Mesenchymal stem cell (in vitro differentiated cells and primary cell): ENCODE measurements at regions not wholly inside any gene's neighbourhood (a gene's known extent, or its start where the extent isn't known, plus 50 kb on each side); places are given as distances from the start of the nearest gene placed in this dataset.

ENCODE experiments used
- DNase-seq: peaks from one replicate; pipeline ENCODE4 v3.0.0-alpha.2; 2013
- H2AFZ ChIP-seq: one replicate; pipeline ENCODE4 v1.6.1; 2013; ENCODE audit warnings: low read depth, mild to moderate bottlenecking, control low read depth, inconsistent platforms, low read length, moderate library complexity
- H2AK5ac ChIP-seq: 2 replicates; pipeline ENCODE4 v1.6.1; 2013; ENCODE audit warnings: low read length, moderate library complexity, mild to moderate bottlenecking, inconsistent platforms; ENCODE audit not compliant: severe bottlenecking
- H2BK120ac ChIP-seq: one replicate; pipeline ENCODE4 v1.6.1; 2013; ENCODE audit warnings: low read depth, mild to moderate bottlenecking, inconsistent platforms, low read length, moderate library complexity
- H2BK12ac ChIP-seq, 2 experiments: one replicate each; pipeline ENCODE4 v1.6.1; 2013; ENCODE audit warnings: inconsistent platforms in 2 of 2, low read length in 2 of 2, mild to moderate bottlenecking in 2 of 2, moderate library complexity in 2 of 2, control low read depth in 1 of 2
- H2BK15ac ChIP-seq: one replicate; pipeline ENCODE4 v1.6.1; 2013; ENCODE audit warnings: mild to moderate bottlenecking, low read depth, inconsistent platforms; ENCODE audit not compliant: poor library complexity, severe bottlenecking
- H2BK5ac ChIP-seq: 2 replicates; pipeline ENCODE4 v1.6.1; 2013; ENCODE audit warnings: low read depth, mild to moderate bottlenecking, low read length, control low read depth, inconsistent platforms; ENCODE audit not compliant: poor library complexity, severe bottlenecking
- H3K14ac ChIP-seq, 2 experiments: one replicate each; pipeline ENCODE4 v1.6.1; 2013; ENCODE audit warnings: inconsistent platforms in 2 of 2, low read length in 2 of 2, control low read depth in 1 of 2, mild to moderate bottlenecking in 1 of 2, moderate library complexity in 1 of 2
- H3K18ac ChIP-seq, 2 experiments: one replicate each; pipeline ENCODE4 v1.6.1; 2013; ENCODE audit warnings: inconsistent platforms in 2 of 2, low read length in 2 of 2, control low read depth in 1 of 2, low read depth in 1 of 2, mild to moderate bottlenecking in 1 of 2
- H3K23ac ChIP-seq, 2 experiments: one replicate each; pipeline ENCODE4 v1.6.1; 2013; ENCODE audit warnings: inconsistent platforms in 2 of 2, low read length in 2 of 2, mild to moderate bottlenecking in 2 of 2, moderate library complexity in 2 of 2, control low read depth in 1 of 2
- H3K27ac ChIP-seq: 2 replicates; pipeline ENCODE4 v1.5.1; 2013; ENCODE audit warnings: mild to moderate bottlenecking, moderate library complexity, low read length, control low read depth, inconsistent platforms; ENCODE audit not compliant: poor library complexity, severe bottlenecking
- H3K27me3 ChIP-seq, 2 experiments: 2 replicates each; pipeline versions ENCODE4 v1.6.1 to v1.7.0; 2013; ENCODE audit warnings: low read length in 2 of 2, mild to moderate bottlenecking in 2 of 2, moderate library complexity in 2 of 2, control low read depth in 1 of 2, inconsistent platforms in 1 of 2; ENCODE audit not compliant: control insufficient read depth in 1 of 2, insufficient read depth in 1 of 2
- H3K36me3 ChIP-seq, 2 experiments: 2 replicates each; pipeline versions ENCODE4 v1.6.1 to v1.7.0; 2013; ENCODE audit warnings: low read length in 2 of 2, control low read depth in 1 of 2, inconsistent platforms in 1 of 2, low read depth in 1 of 2, mild to moderate bottlenecking in 1 of 2; ENCODE audit not compliant: insufficient read depth in 2 of 2, control insufficient read depth in 1 of 2
- H3K4ac ChIP-seq, 2 experiments: one replicate each; pipeline ENCODE4 v1.6.1; 2013; ENCODE audit warnings: inconsistent platforms in 2 of 2, low read length in 2 of 2, mild to moderate bottlenecking in 2 of 2, moderate library complexity in 2 of 2, control low read depth in 1 of 2, low read depth in 1 of 2
- H3K4me1 ChIP-seq: 2 replicates; pipeline ENCODE4 v1.6.1; 2013; ENCODE audit warnings: low read depth, low read length, control low read depth; ENCODE audit not compliant: control insufficient read depth, insufficient read depth
- H3K4me2 ChIP-seq: 2 replicates; pipeline ENCODE4 v1.6.1; 2013; ENCODE audit warnings: low read length, mild to moderate bottlenecking, inconsistent platforms; ENCODE audit not compliant: poor library complexity, severe bottlenecking
- H3K4me3 ChIP-seq, 2 experiments: 2 replicates each; pipeline versions ENCODE4 v1.5.1 to v1.7.0; 2013; ENCODE audit warnings: low read length in 2 of 2, mild to moderate bottlenecking in 2 of 2, control low read depth in 1 of 2, low read depth in 1 of 2; ENCODE audit not compliant: insufficient read depth in 1 of 2
- H3K79me1 ChIP-seq: replicated peaks from 2 replicates; pipeline ENCODE4 v1.6.1; 2013; ENCODE audit warnings: mild to moderate bottlenecking, control low read depth, low read length, inconsistent platforms; ENCODE audit not compliant: poor library complexity, severe bottlenecking
- H3K9ac ChIP-seq: 2 replicates; pipeline ENCODE4 v1.7.0; 2013; ENCODE audit warnings: mild to moderate bottlenecking, low read length, moderate library complexity
- H3K9me3 ChIP-seq: 2 replicates; pipeline ENCODE4 v1.7.0; 2013; ENCODE audit warnings: mild to moderate bottlenecking, low read length; ENCODE audit not compliant: control insufficient read depth
- H4K8ac ChIP-seq: one replicate; pipeline ENCODE4 v1.6.1; 2013; ENCODE audit warnings: inconsistent platforms, mild to moderate bottlenecking, low read length, moderate library complexity
- H4K91ac ChIP-seq: one replicate; pipeline ENCODE4 v1.6.1; 2013; ENCODE audit warnings: mild to moderate bottlenecking, low read length, inconsistent platforms
- WGBS: methylation state at CpG from one replicate; pipeline ENCODE4 v1.1.7; 2013; ENCODE audit warnings: mixed read lengths; 5-methylcytosine and 5-hydroxymethylcytosine counted together

DNA sequence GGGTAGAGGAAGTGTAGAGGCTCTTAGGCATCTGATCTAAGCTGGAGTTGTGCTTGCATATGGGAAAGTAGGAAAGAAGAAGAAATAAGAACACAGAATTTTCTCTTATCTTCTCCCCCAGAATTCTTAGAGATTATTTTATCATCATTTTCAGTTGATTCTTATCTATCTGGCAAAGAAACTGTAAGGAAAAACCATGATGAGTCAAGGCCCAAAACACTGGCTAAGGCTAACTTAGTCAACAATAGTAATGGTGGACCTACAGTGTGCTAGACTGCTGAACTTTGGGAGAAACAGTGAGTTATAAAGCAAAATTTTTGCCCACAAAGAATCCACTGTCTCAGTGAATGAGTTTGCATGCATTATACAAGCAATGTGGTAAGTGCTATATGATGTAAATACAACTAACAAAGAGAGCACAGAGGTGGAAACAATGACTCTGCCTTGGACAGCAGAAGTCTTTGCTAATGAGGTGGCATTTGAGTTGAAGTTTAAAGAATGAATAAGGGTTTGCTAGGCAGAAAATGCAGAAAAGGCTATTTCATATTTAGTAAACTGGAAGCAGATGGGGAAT is 344.5 kb upstream of the PLET1 start:
- no peaks in the 10 kb centered on the region for H3K9me3 ChIP-seq
- no peaks in the 10 kb centered on the region for H3K36me3 ChIP-seq
- H3K9ac ChIP-seq, result no peak overlapping the region
- H2BK12ac ChIP-seq, result no peak overlapping the region
- H3K4me1 ChIP-seq, result no peaks in the 10 kb centered on the region
- no peak overlapping the region for H3K4me2 ChIP-seq
- H3K27me3 ChIP-seq, result no peaks in the 10 kb centered on the region
- no peak overlapping the region for H3K4me3 ChIP-seq
- no peaks in the 10 kb centered on the region for H3K79me1 ChIP-seq
- no peak overlapping the region for H3K27ac ChIP-seq
- no peak overlapping the region for H2AK5ac ChIP-seq
- H3K18ac ChIP-seq, result no peak overlapping the region
- H4K8ac ChIP-seq, result no peak overlapping the region
- H2BK5ac ChIP-seq, result no peak overlapping the region
- H2BK15ac ChIP-seq, result no peak overlapping the region
- H3K14ac ChIP-seq, result no peak overlapping the region
- no peak overlapping the region for H2BK120ac ChIP-seq
- H2AFZ ChIP-seq, result no peak overlapping the region
- DNase-seq, result no peak
- no peak overlapping the region for H3K23ac ChIP-seq
- no peak overlapping the region for H3K4ac ChIP-seq
- no peak overlapping the region for H4K91ac ChIP-seq

DNA sequence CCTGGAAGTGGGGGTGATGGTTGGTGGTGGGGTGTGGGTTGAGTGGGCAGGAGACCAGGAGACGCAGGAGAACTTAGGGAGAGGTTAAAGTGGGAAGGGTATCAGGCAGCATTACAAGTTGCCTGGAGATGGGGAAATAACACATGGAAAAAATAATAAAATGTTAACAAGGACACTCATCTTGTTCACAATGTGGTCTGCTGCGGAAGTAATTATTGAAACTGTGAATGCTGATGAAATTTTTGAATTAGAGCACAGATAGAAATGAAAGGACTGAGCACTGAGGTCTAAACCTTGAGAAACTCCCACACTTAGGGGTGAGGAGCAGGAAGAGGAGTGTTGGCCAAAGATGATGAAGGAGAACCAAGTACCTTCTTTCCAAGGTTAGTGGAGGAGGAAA is 346.0 kb upstream of the PLET1 start:
- Histone ChIP-seq H2BK12ac (no peak overlapping the region), H3K9ac (no peak overlapping the region), H2BK5ac (no peak overlapping the region), H3K79me1 (no peaks in the 10 kb centered on the region), H3K27me3 (no peaks in the 10 kb centered on the region), H3K4ac (no peak overlapping the region), H2BK15ac (no peak overlapping the region), H3K23ac (no peak overlapping the region), H2AK5ac (no peak overlapping the region), H4K91ac (no peak overlapping the region), H3K27ac (no peak overlapping the region), H3K18ac (no peak overlapping the region), H4K8ac (no peak overlapping the region), H2AFZ (no peak overlapping the region), H3K4me2 (no peak overlapping the region), H2BK120ac (no peak overlapping the region), H3K4me3 (no peak overlapping the region), H3K36me3 (no peaks in the 10 kb centered on the region), H3K14ac (no peak overlapping the region), H3K4me1 (no peaks in the 10 kb centered on the region), H3K9me3 (no peaks in the 10 kb centered on the region)
- WGBS, result 58% methylated on average over 2 of the region's 2 CpGs
- no peak for DNase-seq

DNA sequence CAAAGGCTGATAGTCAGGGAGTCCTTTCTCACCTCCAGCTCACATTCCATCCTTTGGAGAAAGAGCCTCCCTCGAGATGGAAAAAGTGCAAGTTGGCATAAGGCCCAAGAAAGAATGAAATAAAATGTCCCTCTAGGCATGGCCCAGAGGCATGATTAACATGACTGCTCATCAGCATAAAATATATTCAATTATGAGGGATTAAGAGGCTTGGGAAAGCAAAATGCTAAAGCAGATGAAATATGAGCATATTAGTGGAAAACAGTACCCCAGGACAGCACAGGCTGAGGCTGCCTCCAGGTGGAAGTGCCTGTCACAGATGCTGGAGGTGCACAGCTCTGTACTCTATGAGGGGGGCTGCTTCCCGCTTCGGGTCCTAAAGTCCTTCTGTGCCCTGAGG is 347.8 kb upstream of the PLET1 start:
- Histone ChIP-seq H3K4me1 (no peaks in the 10 kb centered on the region), H3K9me3 (no peaks in the 10 kb centered on the region), H3K4ac (no peak overlapping the region), H3K36me3 (no peaks in the 10 kb centered on the region), H2AK5ac (no peak overlapping the region), H3K23ac (no peak overlapping the region), H3K18ac (no peak overlapping the region), H3K27me3 (no peaks in the 10 kb centered on the region), H3K79me1 (no peaks in the 10 kb centered on the region), H3K27ac (no peak overlapping the region), H2AFZ (no peak overlapping the region), H3K4me3 (no peak overlapping the region), H2BK120ac (no peak overlapping the region), H3K9ac (no peak overlapping the region), H2BK15ac (no peak overlapping the region), H4K91ac (no peak overlapping the region), H3K4me2 (no peak overlapping the region), H2BK12ac (no peak overlapping the region), H4K8ac (no peak overlapping the region), H3K14ac (no peak overlapping the region), H2BK5ac (no peak overlapping the region)
- 100% methylated on average over 2 of the region's 3 CpGs for WGBS
- no peak for DNase-seq

- no peak overlapping the region for H3K4ac ChIP-seq
- H2AFZ ChIP-seq, result no peak overlapping the region
- H3K9ac ChIP-seq, result no peak overlapping the region
Measured at GRCh38 chr11:112610494-112610893, 349.8 kb upstream of the PLET1 start.

More at GRCh38 chr11:112610494-112610893, 349.8 kb upstream of the PLET1 start:
- Histone ChIP-seq H3K27me3 (no peaks in the 10 kb centered on the region), H3K14ac (no peak overlapping the region), H2AK5ac (no peak overlapping the region), H3K9me3 (no peaks in the 10 kb centered on the region), H3K79me1 (no peaks in the 10 kb centered on the region), H2BK15ac (no peak overlapping the region), H4K8ac (no peak overlapping the region), H3K4me2 (no peak overlapping the region), H3K18ac (no peak overlapping the region), H4K91ac (no peak overlapping the region), H3K36me3 (no peaks in the 10 kb centered on the region), H2BK12ac (no peak overlapping the region), H3K4me1 (no peaks in the 10 kb centered on the region), H3K23ac (no peak overlapping the region), H2BK120ac (no peak overlapping the region), H3K27ac (no peak overlapping the region), H3K4me3 (no peak overlapping the region), H2BK5ac (no peak overlapping the region)
- no peak for DNase-seq
